Endothelial cell of umbilical vein (primary cell): ENCODE measurements at regions not wholly inside any gene's neighbourhood (a gene's known extent, or its start where the extent isn't known, plus 50 kb on each side); places are given as distances from the start of the nearest gene placed in this dataset.

Experiments used
- BruUV-seq: library from RNA; stranded (reverse); fragments of 400-500 nt; replicated peaks from 2 replicates; lab custom pipeline; 2021; lab: Mats Ljungman, UMichigan
- CTCF ChIA-PET: fragments of 300-600, 350-600 bp; sonication (Branson Sonifier 250); formaldehyde crosslinking; loops from one replicate; lab custom pipeline; 2021; ENCODE audit warnings: antibody characterized with exemption, inconsistent platforms; lab: Charles Lee
- POLR2A ChIA-PET: fragments of 300-600, 350-600 bp; sonication (Branson Sonifier 250); formaldehyde crosslinking; loops from one replicate; lab custom pipeline; 2021; ENCODE audit warnings: antibody characterized with exemption, inconsistent platforms; lab: Charles Lee
- DNase-seq: peaks from one replicate; pipeline ENCODE4 v3.0.0-alpha.2; 2011; ENCODE audit warnings: low read depth, low spot score
- FAIRE-seq: peaks from 2 replicates; lab custom pipeline; 2011; peaks lifted over from hg19 to GRCh38; lab: Jason Lieb, UNC
- H2AFZ ChIP-seq: 2 replicates; pipeline ENCODE4 v1.6.0; 2012; ENCODE audit warnings: low read depth, low read length, control low read depth, inconsistent platforms
- H3K27ac ChIP-seq: 2 replicates; pipeline ENCODE4 v1.5.1; 2011; ENCODE audit warnings: low read depth, mild to moderate bottlenecking, control low read depth, low read length, moderate library complexity; ENCODE audit not compliant: insufficient read depth
- H3K27me3 ChIP-seq, 2 experiments: 2 replicates each; pipeline versions ENCODE4 v1.6.0 to v1.6.1; 2011; ENCODE audit warnings: low read length in 2 of 2, mixed read lengths in 1 of 2; ENCODE audit not compliant: control insufficient read depth in 2 of 2, insufficient read depth in 2 of 2
- H3K36me3 ChIP-seq, 2 experiments: 2 replicates in 1 of 2; 3 replicates in 1 of 2; pipeline ENCODE4 v1.5.1; 2011; ENCODE audit warnings: low read length in 2 of 2, mild to moderate bottlenecking in 1 of 2, moderate library complexity in 1 of 2; ENCODE audit not compliant: control insufficient read depth in 2 of 2, insufficient read depth in 2 of 2; ENCODE audit errors: extremely low read depth in 1 of 2
- H3K4me1 ChIP-seq: 3 replicates; pipeline ENCODE4 v1.5.1; 2011; ENCODE audit warnings: mild to moderate bottlenecking, low read length; ENCODE audit not compliant: control insufficient read depth, insufficient read depth; ENCODE audit errors: extremely low read depth
- H3K4me2 ChIP-seq: 2 replicates; pipeline ENCODE4 v1.6.1; 2011; ENCODE audit warnings: low read length, control low read depth, mixed read lengths; ENCODE audit not compliant: insufficient read depth
- H3K4me3 ChIP-seq, 3 experiments: fragments of 200-600 bp in 1 of 3; sonication (generic), shearing (Covaris generic) in 1 of 3; replicated peaks in 1 of 3; 2 replicates each; pipeline ENCODE4 v1.5.1; 2011 to 2016; ENCODE audit warnings: control low read depth in 3 of 3, low read length in 3 of 3, mild to moderate bottlenecking in 2 of 3, inconsistent platforms in 1 of 3, low read depth in 1 of 3, moderate library complexity in 1 of 3; ENCODE audit not compliant: insufficient read depth in 1 of 3
- H3K79me2 ChIP-seq: 2 replicates; pipeline ENCODE4 v1.6.0; 2012; ENCODE audit warnings: low read length, inconsistent platforms; ENCODE audit not compliant: control insufficient read depth, insufficient read depth
- H3K9ac ChIP-seq: replicated peaks from 2 replicates; pipeline ENCODE3; 2011; ENCODE audit warnings: low read length, control low read depth; ENCODE audit not compliant: insufficient read depth; ENCODE audit errors: extremely low read depth
- H3K9me1 ChIP-seq: replicated peaks from 3 replicates; pipeline ENCODE4 v1.6.0; 2011; ENCODE audit warnings: mild to moderate bottlenecking, low read length; ENCODE audit not compliant: control insufficient read depth, insufficient read depth; ENCODE audit errors: extremely low read depth
- H3K9me3 ChIP-seq: replicated peaks from 2 replicates; pipeline ENCODE4 v1.5.1; 2012; ENCODE audit warnings: low read length, inconsistent platforms; ENCODE audit not compliant: control insufficient read depth, insufficient read depth
- H4K20me1 ChIP-seq: replicated peaks from 2 replicates; pipeline ENCODE3; 2011; ENCODE audit warnings: mild to moderate bottlenecking, low read length; ENCODE audit not compliant: control insufficient read depth, insufficient read depth; ENCODE audit errors: extremely low read depth
- CTCF ChIP-seq, 2 donors: IDR thresholded peaks; 1 replicate in 1 of 2; 2 replicates in 1 of 2; pipeline ENCODE4 v1.5.1; 2011; ENCODE audit warnings: low read length in 2 of 2, mild to moderate bottlenecking in 2 of 2, moderate library complexity in 2 of 2, control low read depth in 1 of 2, inconsistent platforms in 1 of 2, low read depth in 1 of 2; ENCODE audit not compliant: insufficient read depth in 1 of 2; ENCODE audit errors: extremely low read depth in 1 of 2
- EZH2 ChIP-seq: IDR thresholded peaks from 2 replicates; pipeline ENCODE4 v1.6.1; 2012; ENCODE audit warnings: borderline replicate concordance, low read depth, mild to moderate bottlenecking, moderate library complexity, low read length, inconsistent platforms; ENCODE audit not compliant: severe bottlenecking
- FOS ChIP-seq: IDR thresholded peaks from 2 replicates; pipeline ENCODE4 v1.6.1; 2011; ENCODE audit warnings: mild to moderate bottlenecking, low read length, moderate library complexity, borderline replicate concordance; ENCODE audit not compliant: insufficient read depth
- GATA2 ChIP-seq: IDR thresholded peaks from 2 replicates; pipeline ENCODE4 v1.7.0; 2011; ENCODE audit warnings: low read depth, mild to moderate bottlenecking, moderate library complexity, mixed read lengths, low read length; ENCODE audit not compliant: insufficient read length, insufficient read depth
- JUN ChIP-seq: IDR thresholded peaks from 2 replicates; pipeline ENCODE4 v1.6.1; 2011; ENCODE audit warnings: borderline replicate concordance, low read depth; ENCODE audit not compliant: insufficient read length, insufficient read depth
- MAX ChIP-seq: IDR thresholded peaks from 2 replicates; pipeline ENCODE4 v1.6.1; 2011; ENCODE audit not compliant: insufficient read depth, insufficient read length
- MYC ChIP-seq: IDR thresholded peaks from one replicate; pipeline ENCODE4 v1.6.1; 2011; ENCODE audit warnings: mild to moderate bottlenecking, low read depth, low read length
- POLR2A ChIP-seq: IDR thresholded peaks from 2 replicates; pipeline ENCODE4 v1.6.1; 2012; ENCODE audit warnings: low read depth, mild to moderate bottlenecking, control low read depth, low read length
- POLR2AphosphoS5 ChIP-seq: IDR thresholded peaks from 2 replicates; pipeline ENCODE4 v1.6.1; 2012; ENCODE audit warnings: low read depth, mild to moderate bottlenecking, control low read depth, low read length, moderate library complexity; ENCODE audit not compliant: insufficient read depth
- dilution Hi-C: fragments of 300-500 bp; cut with MboI; formaldehyde crosslinking; loops from one replicate; pipeline ENCODE4 v1.15.0; 2019; ENCODE audit warnings: low sequenced_read_pairs; ENCODE audit not compliant: extremely low pct_ligation_motif_present
- intact Hi-C: fragments of 100-400 bp; cut with micrococcal nuclease; formaldehyde crosslinking; loops from one replicate; pipeline ENCODE4 v1.10.0; 2022

- Histone ChIP-seq H3K9me1 (no peaks in the 10 kb centered on the region), H3K4me3 (no peak overlapping the region), H3K4me2 (no peak overlapping the region), H3K9me3 (no peaks in the 10 kb centered on the region), H3K27me3 (no peaks in the 10 kb centered on the region), H3K27ac (no peak overlapping the region), H3K36me3 (no peaks in the 10 kb centered on the region), H2AFZ (no peak overlapping the region), H3K9ac (no peak overlapping the region), H4K20me1 (no peaks in the 10 kb centered on the region), H3K4me1 (no peaks in the 10 kb centered on the region), H3K79me2 (no peaks in the 10 kb centered on the region)
- TF ChIP-seq CTCF (IDR thresholded peaks at IDR 0.05; ENCODE audit: extremely low read depth in 1 of 2, insufficient read depth in 1 of 2, low read depth in 1 of 2, low read length in 2 of 2) (no peak), JUN (no peak), POLR2A (no peak), MAX (no peak), FOS (no peak), EZH2 (no peak), POLR2AphosphoS5 (no peak), GATA2 (no peak), MYC (no peak)
- intact Hi-C loops (no loop called here), dilution Hi-C loops (no loop called here)
- BruUV-seq: no TSS peak
- DNase-seq: no peak
- CTCF ChIA-PET: interaction anchor here (1.0 kb wide), 1 partner anchor 844 kb away, joined by 4 read pairs; no protein-coding TSS in a partner anchor
- no peak for FAIRE-seq
- POLR2A ChIA-PET: no interaction called here
Observed at GRCh38 chr5:99948850-99949249, 586.3 kb upstream of the FAM174A start.
